ENCODE measurements at regions not wholly inside any gene's neighbourhood (a gene's known extent, or its start where the extent isn't known, plus 50 kb on each side); places are given as distances from the start of the nearest gene placed in this dataset.

DNA sequence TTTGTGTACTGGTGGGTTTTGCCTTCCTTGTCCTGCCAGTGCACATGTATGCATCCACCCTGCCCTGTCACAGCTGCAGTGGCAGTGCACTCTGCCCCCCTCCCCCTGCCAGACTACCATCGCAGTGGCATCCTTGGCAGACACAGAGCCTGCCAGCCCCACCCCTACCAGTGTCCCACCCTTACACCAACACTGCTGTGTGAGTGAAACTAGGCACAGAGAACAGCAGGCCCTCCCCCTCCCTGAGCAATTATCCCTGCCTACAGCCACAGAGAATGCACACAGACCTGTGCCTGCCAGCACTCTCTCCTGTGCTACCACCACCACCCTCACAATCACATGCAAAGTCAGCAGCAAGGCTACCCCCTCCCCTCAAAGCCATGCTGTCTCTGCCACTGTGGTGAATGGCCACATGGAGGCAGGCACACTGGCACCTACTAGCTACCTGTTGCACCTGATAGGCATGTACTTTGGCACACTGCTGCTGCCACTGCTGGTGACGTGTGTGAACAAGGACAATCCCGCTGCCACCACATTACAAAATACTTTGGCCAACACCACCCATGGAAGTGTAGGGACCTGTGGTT, 239.8 kb downstream of the CALCRL start:
- Histone ChIP-seq H3K27me3 (no peaks in the 10 kb centered on the region), H3K27ac (no peak overlapping the region), H3K4me1 (no peaks in the 10 kb centered on the region), H3K4me3 (no peak overlapping the region), H3K36me3 (no peaks in the 10 kb centered on the region), H3K9me3 (no peaks in the 10 kb centered on the region)
- DNase-seq: no peak
- intact Hi-C loops (cut with DNase I; ENCODE audit: low total_unique reads): no loop called here
- TF ChIP-seq POLR2A (IDR thresholded peaks at IDR 0.05): no peak
- TF ChIP-seq, protein P1, sequence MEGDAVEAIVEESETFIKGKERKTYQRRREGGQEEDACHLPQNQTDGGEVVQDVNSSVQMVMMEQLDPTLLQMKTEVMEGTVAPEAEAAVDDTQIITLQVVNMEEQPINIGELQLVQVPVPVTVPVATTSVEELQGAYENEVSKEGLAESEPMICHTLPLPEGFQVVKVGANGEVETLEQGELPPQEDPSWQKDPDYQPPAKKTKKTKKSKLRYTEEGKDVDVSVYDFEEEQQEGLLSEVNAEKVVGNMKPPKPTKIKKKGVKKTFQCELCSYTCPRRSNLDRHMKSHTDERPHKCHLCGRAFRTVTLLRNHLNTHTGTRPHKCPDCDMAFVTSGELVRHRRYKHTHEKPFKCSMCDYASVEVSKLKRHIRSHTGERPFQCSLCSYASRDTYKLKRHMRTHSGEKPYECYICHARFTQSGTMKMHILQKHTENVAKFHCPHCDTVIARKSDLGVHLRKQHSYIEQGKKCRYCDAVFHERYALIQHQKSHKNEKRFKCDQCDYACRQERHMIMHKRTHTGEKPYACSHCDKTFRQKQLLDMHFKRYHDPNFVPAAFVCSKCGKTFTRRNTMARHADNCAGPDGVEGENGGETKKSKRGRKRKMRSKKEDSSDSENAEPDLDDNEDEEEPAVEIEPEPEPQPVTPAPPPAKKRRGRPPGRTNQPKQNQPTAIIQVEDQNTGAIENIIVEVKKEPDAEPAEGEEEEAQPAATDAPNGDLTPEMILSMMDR (IDR thresholded peaks at IDR 0.05): no peak

DNA sequence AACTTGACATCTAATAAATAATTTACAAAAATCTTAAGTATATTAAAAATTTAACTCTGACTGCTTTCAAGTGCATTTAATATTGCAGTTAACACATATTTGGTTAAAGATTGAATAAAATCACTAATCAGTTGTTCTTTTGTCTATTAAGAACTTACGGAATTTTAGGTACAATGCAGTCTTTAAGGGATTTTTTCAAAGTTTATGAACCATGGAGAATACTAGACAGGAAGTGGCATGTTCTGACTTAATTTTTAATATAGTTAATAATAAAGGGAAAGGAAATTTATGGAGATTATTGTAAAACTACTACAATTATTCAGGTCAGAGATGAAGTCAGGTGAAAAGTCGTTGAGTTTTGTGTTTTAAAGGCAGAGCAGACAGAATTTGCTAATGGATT, 240.9 kb downstream of the CALCRL start:
- intact Hi-C loops (cut with DNase I; ENCODE audit: low total_unique reads): no loop called here
- no peak overlapping the region for H3K4me3 ChIP-seq
- TF ChIP-seq POLR2A (IDR thresholded peaks at IDR 0.05): no peak
- TF ChIP-seq, protein P1 (IDR thresholded peaks at IDR 0.05): no peak
- no peak overlapping the region for H3K27ac ChIP-seq
- no peaks in the 10 kb centered on the region for H3K27me3 ChIP-seq
- no peak for DNase-seq
- no peaks in the 10 kb centered on the region for H3K9me3 ChIP-seq
- H3K4me1 ChIP-seq: no peaks in the 10 kb centered on the region
- no peaks in the 10 kb centered on the region for H3K36me3 ChIP-seq

DNA sequence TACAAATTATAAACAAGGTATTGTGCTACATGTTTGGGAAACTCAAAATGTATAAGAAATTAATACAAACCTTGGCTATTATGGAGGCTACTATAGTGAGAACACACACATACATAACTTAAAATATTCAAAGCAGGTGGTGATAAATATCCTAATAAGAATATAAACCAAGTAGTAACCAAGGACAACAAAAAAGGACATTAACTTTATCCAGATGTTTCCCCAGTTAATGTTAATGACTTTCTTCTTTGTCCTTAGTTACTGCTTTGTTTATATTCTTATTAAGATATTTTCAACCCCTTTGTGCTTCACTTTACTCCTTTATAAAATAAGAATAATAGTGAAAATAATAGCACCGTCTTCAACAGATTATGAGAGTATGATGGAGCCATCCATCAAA, 241.6 kb downstream of the CALCRL start:
- DNase-seq: no peak
- no peaks in the 10 kb centered on the region for H3K4me1 ChIP-seq
- intact Hi-C loops (cut with DNase I; ENCODE audit: low total_unique reads): no loop called here
- H3K27ac ChIP-seq: no peak overlapping the region
- no peaks in the 10 kb centered on the region for H3K9me3 ChIP-seq
- no peak for TF ChIP-seq POLR2A (IDR thresholded peaks at IDR 0.05)
- TF ChIP-seq, protein P1 (IDR thresholded peaks at IDR 0.05): no peak
- no peaks in the 10 kb centered on the region for H3K36me3 ChIP-seq
- H3K4me3 ChIP-seq: no peak overlapping the region
- no peaks in the 10 kb centered on the region for H3K27me3 ChIP-seq

DNA sequence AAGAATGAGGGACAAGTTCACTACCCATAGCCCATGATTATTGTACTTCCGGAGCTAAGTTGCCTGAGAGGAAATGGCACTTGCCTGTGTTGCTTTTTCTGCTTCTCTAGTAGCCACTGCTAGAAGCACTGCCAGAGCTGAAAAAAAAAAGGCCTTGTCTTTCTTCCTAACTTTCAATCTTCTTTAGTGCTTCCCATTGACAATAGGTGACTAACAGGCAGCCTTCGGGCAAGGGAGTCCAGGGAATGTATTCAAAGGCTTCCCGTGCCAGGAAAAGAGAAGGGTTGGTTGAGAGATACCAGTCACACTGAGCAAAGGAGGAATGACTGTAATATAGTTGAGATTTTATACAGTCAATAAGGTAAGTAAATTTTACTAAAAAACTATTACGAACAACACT, 242.0 kb downstream of the CALCRL start:
- no peak for DNase-seq
- no peak overlapping the region for H3K4me3 ChIP-seq
- no peaks in the 10 kb centered on the region for H3K4me1 ChIP-seq
- no peaks in the 10 kb centered on the region for H3K27me3 ChIP-seq
- no peaks in the 10 kb centered on the region for H3K36me3 ChIP-seq
- no peak overlapping the region for H3K27ac ChIP-seq
- H3K9me3 ChIP-seq: no peaks in the 10 kb centered on the region
- intact Hi-C loops (cut with DNase I; ENCODE audit: low total_unique reads): no loop called here
- TF ChIP-seq, protein P1 (IDR thresholded peaks at IDR 0.05): no peak
- TF ChIP-seq POLR2A (IDR thresholded peaks at IDR 0.05): no peak

DNA sequence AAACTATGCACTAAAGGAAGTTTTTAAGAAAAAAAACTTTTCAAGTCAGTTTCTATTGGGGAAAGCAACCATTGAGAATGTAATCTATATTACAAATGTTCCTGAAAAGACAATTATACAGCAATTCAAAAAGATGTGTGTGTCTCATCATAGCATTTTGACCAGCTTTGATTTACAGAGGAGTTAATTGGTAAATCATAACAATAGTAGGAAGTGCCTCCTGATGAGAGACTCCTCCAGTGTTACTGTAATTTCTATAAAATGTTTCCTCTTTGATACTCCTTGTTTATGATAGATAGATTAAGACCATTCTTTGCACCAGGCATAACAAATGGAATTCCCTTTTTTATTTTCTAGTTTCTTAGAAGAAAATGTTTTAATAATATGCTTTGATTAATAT, 249.9 kb downstream of the CALCRL start:
- Histone ChIP-seq H3K27me3 (no peaks in the 10 kb centered on the region), H3K4me1 (no peaks in the 10 kb centered on the region), H3K4me3 (no peak overlapping the region), H3K36me3 (no peaks in the 10 kb centered on the region), H3K27ac (no peak overlapping the region), H3K9me3 (no peaks in the 10 kb centered on the region)
- intact Hi-C loops (cut with DNase I; ENCODE audit: low total_unique reads): no loop called here
- DNase-seq: no peak
- TF ChIP-seq, protein P1 (IDR thresholded peaks at IDR 0.05): no peak
- no peak for TF ChIP-seq POLR2A (IDR thresholded peaks at IDR 0.05)

Data from uterus (tissue), 3 donors.